GM19463 (cell line): ENCODE measurements at regions not wholly inside any gene's neighbourhood (a gene's known extent, or its start where the extent isn't known, plus 50 kb on each side); places are given as distances from the start of the nearest gene placed in this dataset.
"Not testable (repeated sequence)": the region's sequence is repeated elsewhere in the genome, so short reads cannot be mapped to it uniquely, and the experiment has no call there.

Experiments used
- ATAC-seq: cut with Tn5 transposase; IDR thresholded peaks from one replicate; pipeline ENCODE4 v1.9.1; 2021; ENCODE audit warnings: mild to moderate bottlenecking, moderate library complexity; ENCODE audit not compliant: unreplicated experiment

DNA sequence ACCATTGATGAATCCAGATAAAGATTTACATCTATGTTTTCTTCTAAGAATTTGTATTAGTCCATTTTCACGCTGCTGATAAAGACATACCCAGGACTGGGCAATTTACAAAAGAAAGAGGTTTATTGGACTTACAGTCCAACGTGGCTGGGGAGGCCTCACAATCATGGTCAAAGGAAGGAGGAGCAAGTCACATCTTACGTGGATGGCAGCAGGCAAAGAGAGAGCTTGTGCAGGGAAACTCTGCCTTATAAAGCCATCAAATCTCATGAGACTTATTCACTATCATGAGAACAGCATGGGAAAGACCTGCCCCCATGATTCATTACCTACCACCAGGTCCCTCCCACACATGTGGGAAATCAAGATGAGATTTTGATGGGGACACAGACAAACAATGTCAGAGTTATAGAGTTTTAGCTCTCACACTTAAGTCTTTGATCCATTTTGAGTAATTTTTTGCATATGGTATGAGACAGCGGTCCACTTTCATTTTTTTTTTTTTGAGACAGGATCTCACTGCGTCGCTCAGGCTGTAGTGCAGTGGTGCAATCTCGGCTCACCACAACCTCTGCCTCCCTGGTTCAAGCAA, 53.5 kb upstream of the JADE2 start:
- ATAC-seq, result not testable (repeated sequence)

DNA sequence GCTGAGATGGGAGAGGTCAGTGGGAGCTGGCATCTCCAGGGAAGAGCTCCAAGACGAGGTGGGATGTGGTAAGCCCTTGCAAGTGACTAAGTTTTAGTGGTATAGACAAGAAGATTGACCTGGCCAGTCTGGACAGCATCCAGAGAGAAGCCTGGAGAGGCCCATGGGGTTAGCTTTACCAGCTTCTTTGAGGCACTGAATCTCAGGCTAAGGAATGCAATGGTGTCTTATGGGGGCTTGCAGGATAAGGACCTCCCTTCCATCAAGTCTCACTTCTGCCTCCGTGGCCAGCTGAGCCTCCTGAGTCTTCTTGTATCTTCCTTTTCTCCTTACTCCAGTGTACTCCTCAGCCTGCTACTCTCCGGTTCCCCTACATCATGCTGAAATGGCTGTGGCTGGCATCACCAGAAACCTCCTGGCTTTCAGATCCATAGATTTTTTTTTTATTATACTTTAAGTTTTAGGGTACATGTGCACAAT, 56.5 kb upstream of the JADE2 start:
- ATAC-seq, result no peak

DNA sequence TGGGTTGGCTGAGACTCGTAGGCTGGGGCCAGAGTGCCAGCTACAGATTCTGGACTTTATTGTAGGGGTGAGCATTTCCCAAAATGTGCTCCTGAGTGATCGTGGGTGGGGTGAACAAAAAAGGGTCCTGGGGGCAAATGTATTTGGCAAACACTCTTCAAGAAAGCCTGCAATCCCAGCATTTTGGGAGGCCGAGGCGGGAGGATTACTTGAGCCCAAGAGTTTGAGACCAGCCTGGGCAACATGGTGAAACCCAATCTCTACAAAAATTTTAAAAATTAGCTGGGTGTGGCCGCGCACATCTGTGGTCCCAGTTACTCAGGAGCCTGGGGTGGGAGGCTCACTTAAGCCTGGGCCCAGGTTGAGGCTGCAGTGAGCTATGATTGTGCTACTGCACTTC, 55.5 kb upstream of the CDKN2AIPNL start:
- ATAC-seq, result no peak

DNA sequence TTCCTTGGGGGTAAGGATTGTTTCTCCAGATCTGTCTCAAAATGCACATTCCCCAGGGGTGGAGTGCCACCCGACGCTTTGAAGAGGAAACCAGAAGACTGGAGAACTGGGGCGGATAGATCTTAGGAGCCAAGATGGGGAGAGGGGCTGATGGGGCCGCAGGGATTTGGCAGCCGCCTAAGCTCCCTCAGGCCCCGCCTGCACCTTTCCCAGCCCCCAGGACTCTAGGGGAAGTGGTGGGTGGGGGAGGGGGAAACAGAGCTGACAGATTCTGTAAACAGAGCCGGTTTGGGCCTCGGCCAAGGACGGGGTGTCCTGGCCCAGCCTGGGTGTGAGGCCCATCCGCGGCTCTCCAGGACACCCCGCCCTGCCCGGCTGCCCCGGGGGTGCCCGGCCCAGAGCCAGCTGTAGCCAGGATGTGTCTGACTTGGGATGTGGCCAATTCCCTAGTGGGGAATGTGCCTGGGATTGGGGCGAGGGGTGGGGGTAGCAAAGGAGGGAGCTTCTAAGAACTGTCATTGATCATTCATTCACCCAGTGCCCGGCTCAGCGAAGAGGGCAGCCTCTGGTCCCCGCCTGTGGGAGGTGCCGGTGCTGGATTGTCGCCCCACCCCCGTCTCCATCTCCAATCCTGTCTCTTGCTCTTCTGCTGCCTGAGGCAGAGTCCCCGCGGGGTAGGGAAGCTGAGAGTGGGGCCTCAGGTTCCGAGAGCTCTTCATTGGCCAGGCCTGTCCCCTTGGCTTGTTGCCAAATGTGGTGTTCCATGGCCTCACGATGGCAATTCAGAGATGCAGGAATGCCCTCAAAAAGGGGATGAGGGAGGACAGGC, 54.8 kb upstream of the CDKN2AIPNL start:
- peak; percentile 33 for ATAC-seq

DNA sequence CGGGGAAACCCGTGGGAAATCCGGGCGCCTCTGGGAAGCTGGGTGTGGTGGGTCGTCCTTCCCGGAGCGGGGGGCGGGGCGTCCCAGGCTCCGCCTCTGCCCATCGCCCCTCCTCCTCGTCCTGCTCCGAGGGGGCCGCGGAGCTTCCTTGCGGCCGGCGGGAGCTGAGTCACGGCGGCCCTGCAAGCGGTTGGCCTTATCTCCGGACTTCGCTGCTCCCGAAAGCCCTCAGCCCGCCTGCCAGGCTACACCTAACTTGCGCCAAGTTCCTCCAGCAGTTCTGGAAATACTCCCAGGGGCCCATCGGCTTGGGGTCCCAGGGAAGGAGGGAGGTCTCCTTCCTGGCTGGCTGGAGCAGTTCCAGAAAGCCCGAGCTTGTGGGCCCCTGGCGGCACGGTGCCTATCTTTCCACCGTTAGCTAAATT, 54.1 kb upstream of the CDKN2AIPNL start:
- peak; percentile 82 for ATAC-seq

DNA sequence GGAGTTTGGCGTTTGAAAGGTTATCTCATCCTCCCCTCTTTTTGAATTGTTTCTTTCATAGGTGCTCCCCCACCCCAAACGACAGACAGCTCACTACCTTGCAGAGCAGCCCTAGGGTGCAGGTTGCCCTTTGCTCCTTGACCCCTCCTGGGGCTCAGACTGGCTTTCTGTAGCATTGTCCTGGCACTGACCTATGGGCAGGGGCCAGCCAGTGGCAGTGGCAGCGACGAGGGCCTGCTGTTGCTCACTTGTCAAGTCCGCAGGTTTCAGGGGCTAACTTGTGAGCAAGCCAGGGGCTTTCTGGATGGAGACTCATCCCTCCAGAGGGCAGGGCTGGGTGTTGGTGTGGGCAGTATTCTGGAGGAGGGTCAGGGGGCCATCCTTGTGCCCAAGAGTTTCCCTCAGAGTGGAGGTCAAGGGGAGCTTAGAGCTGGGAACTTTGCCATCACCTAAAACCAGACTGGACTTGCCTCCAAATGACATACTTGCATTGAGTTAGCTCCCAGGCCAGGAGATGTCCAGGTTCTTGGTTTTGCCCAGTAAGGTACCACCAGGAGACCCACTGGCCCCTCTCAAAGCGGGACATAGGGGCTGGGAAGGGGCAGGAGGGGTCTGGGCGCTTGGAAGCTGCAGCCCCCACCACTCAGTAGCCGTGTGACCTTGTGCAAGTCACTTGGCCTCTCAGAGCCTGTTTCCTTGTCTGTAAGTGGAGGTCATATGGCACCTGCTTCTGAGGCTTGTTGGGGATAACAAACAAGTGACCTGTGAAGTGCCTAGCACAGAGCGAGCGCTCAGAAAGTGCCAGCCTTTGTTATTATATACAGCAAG, 53.5 kb upstream of the CDKN2AIPNL start:
- ATAC-seq, result no peak

DNA sequence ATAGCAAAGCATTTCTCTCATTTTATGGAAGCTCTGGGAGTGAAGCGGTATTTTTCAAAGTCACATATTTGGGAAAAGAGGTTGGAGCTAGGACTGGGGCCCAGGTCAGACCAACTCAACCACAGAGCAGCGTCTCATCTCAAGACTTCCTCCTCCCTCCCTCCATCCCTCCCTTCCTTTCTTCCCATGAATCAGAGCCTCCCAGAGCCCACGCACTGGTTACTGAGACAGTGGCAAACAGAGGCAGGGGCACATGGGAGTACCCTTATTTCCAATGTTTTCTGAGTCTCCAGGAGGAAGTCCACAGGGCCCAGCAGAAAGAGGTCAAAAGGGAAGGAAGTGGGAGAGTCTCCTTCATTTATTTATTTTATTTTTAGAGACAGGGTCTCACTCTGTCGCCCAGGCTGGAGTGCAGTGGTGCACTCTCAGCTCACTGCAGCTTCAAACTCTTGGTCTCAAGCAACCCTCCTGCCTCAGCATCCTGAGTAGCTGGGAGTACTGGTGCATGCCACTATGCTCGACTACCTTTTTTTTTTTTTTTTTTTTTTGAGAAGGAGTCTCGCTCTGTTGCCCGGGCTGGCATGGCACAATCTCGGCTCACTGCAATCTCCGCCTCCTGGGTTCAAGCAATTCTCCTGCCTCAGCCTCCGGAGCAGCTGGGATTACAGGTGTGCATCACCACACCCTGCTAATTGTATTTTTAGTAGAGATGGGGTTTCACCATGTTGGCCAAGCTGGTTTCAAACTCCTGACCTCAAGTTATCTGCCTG, 52.5 kb upstream of the CDKN2AIPNL start:
- no peak for ATAC-seq

DNA sequence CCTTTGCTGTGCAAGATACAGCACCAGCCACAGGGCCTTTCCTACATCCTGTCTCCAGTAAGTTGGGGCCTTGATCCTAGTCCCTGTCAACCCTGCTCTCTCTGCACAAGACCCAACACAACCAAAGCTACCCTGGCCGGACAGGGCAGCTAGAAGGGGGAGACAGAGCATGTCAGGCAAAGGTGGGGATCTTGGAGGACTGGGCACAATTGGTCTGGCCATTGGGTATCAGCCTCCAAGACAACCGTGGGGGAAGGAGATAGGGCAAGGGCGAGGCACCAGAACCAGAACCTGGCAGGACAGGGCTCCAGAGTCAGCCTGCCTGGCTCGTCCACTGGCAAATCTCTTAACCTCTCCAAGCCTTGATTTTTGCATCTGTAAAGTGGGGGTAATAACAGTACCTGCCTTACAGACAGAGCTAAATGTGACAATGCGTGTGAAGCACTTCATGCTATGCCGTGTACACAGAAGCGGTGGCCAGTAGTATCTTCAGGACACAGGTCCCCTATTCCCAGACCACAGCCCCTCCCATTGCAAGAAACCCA, 51.6 kb upstream of the CDKN2AIPNL start:
- no peak for ATAC-seq

DNA sequence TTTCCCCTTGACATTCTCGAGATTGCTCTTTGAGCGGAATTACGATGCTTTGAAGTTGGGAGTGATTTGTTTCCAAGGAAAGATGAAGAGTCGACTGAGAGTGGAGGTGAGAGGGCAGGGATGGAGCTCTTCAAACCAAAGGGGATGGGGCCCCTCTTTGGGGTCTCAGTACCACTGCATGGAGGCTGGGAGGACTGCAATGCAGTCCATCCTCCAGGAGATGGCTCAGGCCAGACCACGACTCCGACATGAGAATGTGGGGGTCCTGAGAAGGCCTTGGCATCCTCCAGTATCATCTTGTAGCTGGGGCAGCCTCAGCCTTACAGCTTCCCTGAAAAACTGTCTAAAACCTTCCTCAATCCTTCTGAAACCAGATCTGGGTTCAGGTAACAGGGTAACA, 51.1 kb upstream of the CDKN2AIPNL start:
- no peak for ATAC-seq

DNA sequence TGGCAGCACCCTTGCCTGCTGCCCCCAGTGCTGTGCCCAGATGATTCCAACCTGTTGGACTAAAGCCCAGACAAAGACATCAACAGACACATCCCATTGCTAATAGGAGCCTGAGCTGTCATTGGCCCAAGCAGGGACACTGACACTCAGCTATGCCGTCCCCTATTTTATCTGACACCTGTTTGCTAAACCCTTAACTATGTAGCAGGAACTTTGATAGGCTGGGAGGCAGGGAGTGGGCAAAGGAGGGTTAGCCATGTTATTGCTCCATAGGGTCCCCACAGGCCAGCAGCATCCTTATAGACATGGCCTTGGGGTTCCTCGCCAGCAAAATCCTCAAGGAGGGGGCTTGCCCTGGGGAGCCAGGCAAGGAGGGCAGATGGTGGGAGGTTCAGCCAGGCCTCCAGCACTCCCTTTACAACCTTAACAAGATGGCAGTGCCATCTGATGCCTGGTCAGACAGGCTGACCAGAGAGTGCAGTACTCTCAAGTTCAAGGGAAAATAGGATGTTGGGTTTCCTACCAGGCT, 50.4 kb upstream of the CDKN2AIPNL start:
- ATAC-seq, result no peak
